Keratinocyte (primary cell): ENCODE measurements at regions not wholly inside any gene's neighbourhood (a gene's known extent, or its start where the extent isn't known, plus 50 kb on each side); places are given as distances from the start of the nearest gene placed in this dataset.

ENCODE experiments used
- DNase-seq: peaks from one replicate; pipeline ENCODE4 v3.0.0-alpha.2; 2011; ENCODE audit warnings: low read depth, missing footprints, low spot score
- FAIRE-seq: peaks from 2 replicates; lab custom pipeline; 2011; peaks lifted over from hg19 to GRCh38; lab: Jason Lieb, UNC
- H2AFZ ChIP-seq: 2 replicates; pipeline ENCODE4 v1.6.0; 2012; ENCODE audit warnings: low read length, control low read depth, inconsistent platforms; ENCODE audit not compliant: control insufficient read depth
- H3K27ac ChIP-seq: 2 replicates; pipeline ENCODE4 v1.5.1; 2011; ENCODE audit warnings: low read length; ENCODE audit not compliant: control insufficient read depth, insufficient read depth
- H3K27me3 ChIP-seq: 3 replicates; pipeline ENCODE4 v1.6.0; 2011; ENCODE audit warnings: low read length; ENCODE audit not compliant: control insufficient read depth, insufficient read depth; ENCODE audit errors: extremely low read depth
- H3K36me3 ChIP-seq, 2 experiments: 2 replicates in 1 of 2; 3 replicates in 1 of 2; pipeline ENCODE4 v1.5.1; 2011; ENCODE audit warnings: low read length in 2 of 2, mild to moderate bottlenecking in 1 of 2; ENCODE audit not compliant: control insufficient read depth in 2 of 2, insufficient read depth in 2 of 2; ENCODE audit errors: extremely low read depth in 1 of 2
- H3K4me1 ChIP-seq: 3 replicates; pipeline ENCODE4 v1.5.1; 2011; ENCODE audit warnings: low read length; ENCODE audit not compliant: control insufficient read depth, insufficient read depth; ENCODE audit errors: extremely low read depth
- H3K4me2 ChIP-seq: 3 replicates; pipeline ENCODE4 v1.6.0; 2011; ENCODE audit warnings: low read depth, low read length; ENCODE audit not compliant: control insufficient read depth, insufficient read depth; ENCODE audit errors: extremely low read depth
- H3K4me3 ChIP-seq, 3 experiments: fragments of 200-600 bp in 1 of 3; sonication (generic) in 1 of 3; 2 replicates in 2 of 3; 3 replicates in 1 of 3; pipeline ENCODE4 v1.5.1; 2011 to 2016; ENCODE audit warnings: low read length in 3 of 3, mild to moderate bottlenecking in 3 of 3, control low read depth in 2 of 3, inconsistent platforms in 1 of 3, low read depth in 1 of 3, mixed read lengths in 1 of 3, mixed run types in 1 of 3, moderate library complexity in 1 of 3; ENCODE audit not compliant: control insufficient read depth in 2 of 3, insufficient read depth in 2 of 3; ENCODE audit errors: extremely low read depth in 1 of 3
- H3K79me2 ChIP-seq: 2 replicates; pipeline ENCODE4 v1.6.0; 2012; ENCODE audit warnings: low read length; ENCODE audit not compliant: control insufficient read depth, insufficient read depth
- H3K9ac ChIP-seq: 3 replicates; pipeline ENCODE4 v1.6.0; 2011; ENCODE audit warnings: low read length; ENCODE audit not compliant: control insufficient read depth, insufficient read depth; ENCODE audit errors: extremely low read depth
- H3K9me1 ChIP-seq: 3 replicates; pipeline ENCODE4 v1.6.0; 2011; ENCODE audit warnings: low read length; ENCODE audit not compliant: control insufficient read depth, insufficient read depth; ENCODE audit errors: extremely low read depth
- H3K9me3 ChIP-seq: 2 replicates; pipeline ENCODE4 v1.5.1; 2012; ENCODE audit warnings: low read depth, low read length; ENCODE audit not compliant: control insufficient read depth
- H4K20me1 ChIP-seq: 3 replicates; pipeline ENCODE4 v1.6.0; 2011; ENCODE audit warnings: low read length; ENCODE audit not compliant: control insufficient read depth, insufficient read depth; ENCODE audit errors: extremely low read depth
- EZH2 ChIP-seq: IDR thresholded peaks from one replicate; pipeline ENCODE4 v1.6.1; 2012; ENCODE audit warnings: inconsistent platforms, mild to moderate bottlenecking, low read length, moderate library complexity
- dilution Hi-C: fragments of 300-500 bp; cut with MboI; formaldehyde crosslinking; loops from one replicate; pipeline ENCODE4 v1.7.0; 2020; ENCODE audit warnings: low sequenced_read_pairs; ENCODE audit not compliant: extremely low pct_ligation_motif_present
- TF ChIP-seq, protein P1 (sequence below), 3 experiments: IDR thresholded peaks in 1 of 3; conservative IDR thresholded peaks in 1 of 3; optimal IDR thresholded peaks in 1 of 3; 2 replicates in 2 of 3; 3 replicates in 1 of 3; pipeline versions ENCODE3 to v1.5.1; 2011; ENCODE audit warnings: low read length in 3 of 3, mild to moderate bottlenecking in 3 of 3, moderate library complexity in 2 of 3, control low read depth in 1 of 3, inconsistent platforms in 1 of 3; ENCODE audit not compliant: insufficient read depth in 2 of 3; ENCODE audit errors: extremely low read depth in 1 of 3

DNA sequence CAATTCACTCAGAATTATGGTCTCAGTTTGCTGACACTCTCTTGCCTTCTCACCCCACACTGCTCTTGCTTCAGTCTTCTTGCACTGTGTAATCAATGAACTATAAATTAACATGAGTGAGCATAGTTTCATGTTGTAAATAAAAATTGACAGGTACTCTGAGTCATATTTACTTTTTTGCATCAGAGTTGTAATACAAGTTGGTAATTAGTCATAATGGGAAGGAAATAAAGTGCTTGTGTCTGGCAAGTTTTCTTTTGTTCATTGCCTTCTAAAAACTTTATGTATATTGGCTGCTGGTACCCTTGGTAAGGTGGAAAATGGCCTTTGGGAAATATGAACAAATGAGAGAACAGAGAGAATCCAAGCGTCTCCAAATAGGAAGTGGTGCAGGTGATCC, 169.3 kb upstream of the MAGI2 start:
- DNase-seq: no peak

DNA sequence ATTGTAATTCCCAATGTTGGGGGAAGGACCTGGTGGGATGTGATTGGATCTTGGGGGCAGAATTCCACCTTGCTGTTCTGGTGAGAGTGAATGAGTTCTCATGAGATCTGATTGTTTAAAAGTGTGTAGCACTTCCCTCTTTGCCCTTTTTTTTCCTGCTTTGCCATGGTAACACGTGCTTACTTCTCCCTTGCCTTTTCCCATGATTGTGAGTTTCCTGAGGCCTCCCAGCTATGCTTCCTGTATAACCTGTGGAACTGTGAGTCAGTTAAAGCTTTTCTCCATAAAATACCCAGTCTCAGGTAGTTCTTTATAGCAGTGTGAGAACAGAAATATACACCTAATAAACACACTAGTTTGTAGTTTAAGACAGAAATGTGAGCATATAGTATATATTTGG, 166.8 kb upstream of the MAGI2 start:
- H4K20me1 ChIP-seq: no peaks in the 10 kb centered on the region
- no peak for FAIRE-seq
- H3K4me3 ChIP-seq: no peak overlapping the region
- no peak overlapping the region for H3K9ac ChIP-seq
- dilution Hi-C loops: no loop called here
- no peaks in the 10 kb centered on the region for H3K27me3 ChIP-seq
- no peaks in the 10 kb centered on the region for H3K79me2 ChIP-seq
- no peaks in the 10 kb centered on the region for H3K36me3 ChIP-seq
- H3K4me2 ChIP-seq: no peak overlapping the region
- H3K4me1 ChIP-seq: no peaks in the 10 kb centered on the region
- H3K27ac ChIP-seq: no peak overlapping the region
- no peak for DNase-seq
- H3K9me3 ChIP-seq: no peaks in the 10 kb centered on the region
- H2AFZ ChIP-seq: peak overlapping the region; percentile 10
- no peaks in the 10 kb centered on the region for H3K9me1 ChIP-seq
- TF ChIP-seq, protein P1, sequence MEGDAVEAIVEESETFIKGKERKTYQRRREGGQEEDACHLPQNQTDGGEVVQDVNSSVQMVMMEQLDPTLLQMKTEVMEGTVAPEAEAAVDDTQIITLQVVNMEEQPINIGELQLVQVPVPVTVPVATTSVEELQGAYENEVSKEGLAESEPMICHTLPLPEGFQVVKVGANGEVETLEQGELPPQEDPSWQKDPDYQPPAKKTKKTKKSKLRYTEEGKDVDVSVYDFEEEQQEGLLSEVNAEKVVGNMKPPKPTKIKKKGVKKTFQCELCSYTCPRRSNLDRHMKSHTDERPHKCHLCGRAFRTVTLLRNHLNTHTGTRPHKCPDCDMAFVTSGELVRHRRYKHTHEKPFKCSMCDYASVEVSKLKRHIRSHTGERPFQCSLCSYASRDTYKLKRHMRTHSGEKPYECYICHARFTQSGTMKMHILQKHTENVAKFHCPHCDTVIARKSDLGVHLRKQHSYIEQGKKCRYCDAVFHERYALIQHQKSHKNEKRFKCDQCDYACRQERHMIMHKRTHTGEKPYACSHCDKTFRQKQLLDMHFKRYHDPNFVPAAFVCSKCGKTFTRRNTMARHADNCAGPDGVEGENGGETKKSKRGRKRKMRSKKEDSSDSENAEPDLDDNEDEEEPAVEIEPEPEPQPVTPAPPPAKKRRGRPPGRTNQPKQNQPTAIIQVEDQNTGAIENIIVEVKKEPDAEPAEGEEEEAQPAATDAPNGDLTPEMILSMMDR (optimal IDR thresholded peaks at IDR 0.05 in 1 of 3, IDR thresholded peaks at IDR 0.05 in 1 of 3, conservative IDR thresholded peaks at IDR 0.05 in 1 of 3; ENCODE audit: extremely low read depth in 1 of 3, insufficient read depth in 2 of 3, low read length in 3 of 3): no peak
- TF ChIP-seq EZH2: no peak

More for the DNA sequence above, 169.3 kb upstream of the MAGI2 start:
- Histone ChIP-seq H3K27ac (no peak overlapping the region), H3K4me1 (no peaks in the 10 kb centered on the region), H4K20me1 (no peaks in the 10 kb centered on the region), H3K9me1 (no peaks in the 10 kb centered on the region), H3K36me3 (no peaks in the 10 kb centered on the region), H3K27me3 (no peaks in the 10 kb centered on the region), H3K4me3 (no peak overlapping the region), H3K4me2 (no peak overlapping the region), H3K9me3 (no peaks in the 10 kb centered on the region), H3K79me2 (no peaks in the 10 kb centered on the region), H2AFZ (no peak overlapping the region), H3K9ac (no peak overlapping the region)
- TF ChIP-seq, protein P1 (optimal IDR thresholded peaks at IDR 0.05 in 1 of 3, IDR thresholded peaks at IDR 0.05 in 1 of 3, conservative IDR thresholded peaks at IDR 0.05 in 1 of 3; ENCODE audit: extremely low read depth in 1 of 3, insufficient read depth in 2 of 3, low read length in 3 of 3): no peak
- no peak for TF ChIP-seq EZH2
- dilution Hi-C loops: no loop called here
- no peak for FAIRE-seq
